H1 (cell line): ENCODE measurements at regions not wholly inside any gene's neighbourhood (a gene's known extent, or its start where the extent isn't known, plus 50 kb on each side); places are given as distances from the start of the nearest gene placed in this dataset.
A peak's percentile ranks its signal among the peaks of the same experiment; 100 is the strongest.

Experiments
- CTCF ChIA-PET: fragments of 300-600 bp; sonication (Branson Sonifier 250); formaldehyde crosslinking; loops from one replicate; lab custom pipeline; 2021; ENCODE audit not compliant: partially characterized antibody; lab: Charles Lee
- POLR2A ChIA-PET: fragments of 300-600 bp; sonication (Branson Sonifier 250); formaldehyde crosslinking; loops from one replicate; lab custom pipeline; 2021; ENCODE audit warnings: inconsistent platforms; ENCODE audit not compliant: partially characterized antibody; lab: Charles Lee
- DNase-seq, 2 experiments: peaks; one replicate each; pipeline versions ENCODE4 v3.0.0 to v3.0.0-alpha.2; 2010 to 2022; ENCODE audit warnings: low spot score in 2 of 2, low read depth in 1 of 2, mixed read lengths in 1 of 2
- FAIRE-seq: peaks from 2 replicates; lab custom pipeline; 2011; peaks lifted over from hg19 to GRCh38; lab: Jason Lieb, UNC
- H2AFZ ChIP-seq: 2 replicates; pipeline ENCODE4 v1.8.1; 2012; ENCODE audit warnings: low read length, inconsistent platforms
- H2AK5ac ChIP-seq: 2 replicates; pipeline ENCODE4 v1.6.1; 2013; ENCODE audit warnings: low read depth, low read length
- H2BK120ac ChIP-seq: replicated peaks from 2 replicates; pipeline ENCODE3; 2013; ENCODE audit warnings: low read depth, low read length, inconsistent platforms
- H2BK12ac ChIP-seq: 2 replicates; pipeline ENCODE4 v1.6.1; 2013; ENCODE audit warnings: low read depth, low read length
- H2BK15ac ChIP-seq: 2 replicates; pipeline ENCODE4 v1.6.1; 2013; ENCODE audit warnings: low read length
- H2BK20ac ChIP-seq: 2 replicates; pipeline ENCODE4 v1.6.1; 2013; ENCODE audit warnings: low read length
- H2BK5ac ChIP-seq: 2 replicates; pipeline ENCODE4 v1.6.1; 2013; ENCODE audit warnings: low read depth, low read length
- H3K14ac ChIP-seq: 2 replicates; pipeline ENCODE4 v1.6.1; 2013; ENCODE audit warnings: inconsistent platforms; ENCODE audit not compliant: insufficient read length
- H3K18ac ChIP-seq: 2 replicates; pipeline ENCODE4 v1.6.1; 2013; ENCODE audit warnings: low read length; ENCODE audit errors: extremely low read depth
- H3K23ac ChIP-seq: 2 replicates; pipeline ENCODE4 v1.6.1; 2013; ENCODE audit warnings: inconsistent platforms; ENCODE audit not compliant: insufficient read length
- H3K23me2 ChIP-seq: 2 replicates; pipeline ENCODE4 v1.6.1; 2013; ENCODE audit warnings: low read depth, low read length
- H3K27ac ChIP-seq: 2 replicates; pipeline ENCODE4 v1.6.1; 2011; ENCODE audit warnings: low read depth, low read length, inconsistent platforms
- H3K27me3 ChIP-seq, 4 experiments: replicated peaks in 1 of 4; 1 replicate in 1 of 4; 2 replicates in 3 of 4; pipeline versions ENCODE4 v1.6.1 to v1.8.1; 2011 to 2013; ENCODE audit warnings: low read length in 3 of 4, mild to moderate bottlenecking in 3 of 4, inconsistent platforms in 2 of 4, mixed read lengths in 2 of 4, moderate library complexity in 1 of 4; ENCODE audit not compliant: control insufficient read depth in 3 of 4, insufficient read depth in 3 of 4; ENCODE audit errors: extremely low read depth in 1 of 4
- H3K36me3 ChIP-seq, 4 experiments: 2 replicates each; pipeline versions ENCODE4 v1.6.1 to v1.8.1; 2011 to 2013; ENCODE audit warnings: mild to moderate bottlenecking in 4 of 4, low read length in 3 of 4, moderate library complexity in 2 of 4, control low read depth in 1 of 4, inconsistent platforms in 1 of 4; ENCODE audit not compliant: insufficient read depth in 4 of 4, control insufficient read depth in 2 of 4
- H3K4ac ChIP-seq: replicated peaks from 2 replicates; pipeline ENCODE3; 2013; ENCODE audit warnings: low read length, low read depth, mixed read lengths, inconsistent platforms; ENCODE audit not compliant: insufficient read length
- H3K4me1 ChIP-seq, 4 experiments: replicated peaks in 1 of 4; 1 replicate in 1 of 4; 2 replicates in 3 of 4; pipeline versions ENCODE4 v1.6.1 to v1.8.1; 2011 to 2013; ENCODE audit warnings: low read length in 3 of 4, inconsistent platforms in 2 of 4, mixed read lengths in 1 of 4; ENCODE audit not compliant: insufficient read depth in 4 of 4, control insufficient read depth in 3 of 4
- H3K4me2 ChIP-seq, 2 experiments: 2 replicates each; pipeline versions ENCODE4 v1.6.1 to v1.8.1; 2011 to 2013; ENCODE audit warnings: low read depth in 2 of 2, low read length in 2 of 2, control low read depth in 1 of 2, inconsistent platforms in 1 of 2, mild to moderate bottlenecking in 1 of 2; ENCODE audit not compliant: insufficient read depth in 1 of 2
- H3K4me3 ChIP-seq, 4 experiments: fragments of 200-600, 300-600 bp in 1 of 4; sonication (generic), shearing (Covaris generic), sonication (Bioruptor Twin) in 1 of 4; 2 replicates each; pipeline versions ENCODE4 v1.5.1 to v1.8.1; 2011 to 2016; ENCODE audit warnings: low read length in 4 of 4, low read depth in 3 of 4, control low read depth in 2 of 4, inconsistent platforms in 2 of 4, mild to moderate bottlenecking in 2 of 4, mixed read lengths in 1 of 4, moderate library complexity in 1 of 4; ENCODE audit not compliant: insufficient read depth in 2 of 4; ENCODE audit errors: extremely low read depth in 1 of 4
- H3K56ac ChIP-seq: replicated peaks from 2 replicates; pipeline ENCODE3; 2013; ENCODE audit warnings: low read depth, mild to moderate bottlenecking, mixed read lengths, low read length, inconsistent platforms; ENCODE audit not compliant: insufficient read length
- H3K79me1 ChIP-seq: 2 replicates; pipeline ENCODE4 v1.6.1; 2013; ENCODE audit warnings: low read depth, low read length, control low read depth
- H3K79me2 ChIP-seq, 2 experiments: 2 replicates each; pipeline versions ENCODE4 v1.6.1 to v1.8.1; 2012 to 2013; ENCODE audit warnings: low read length in 2 of 2, mild to moderate bottlenecking in 2 of 2, inconsistent platforms in 1 of 2; ENCODE audit not compliant: insufficient read depth in 2 of 2, control insufficient read depth in 1 of 2
- H3K9ac ChIP-seq, 4 experiments: replicated peaks in 1 of 4; 1 replicate in 1 of 4; 2 replicates in 3 of 4; pipeline versions ENCODE4 v1.6.1 to v1.8.1; 2011 to 2013; ENCODE audit warnings: low read depth in 3 of 4, low read length in 3 of 4, control low read depth in 2 of 4, mild to moderate bottlenecking in 2 of 4, moderate library complexity in 2 of 4, inconsistent platforms in 1 of 4; ENCODE audit errors: extremely low read depth in 1 of 4
- H3K9me3 ChIP-seq, 2 experiments: 2 replicates each; pipeline versions ENCODE4 v1.6.1 to v1.8.1; 2012 to 2013; ENCODE audit warnings: mild to moderate bottlenecking in 2 of 2, moderate library complexity in 2 of 2, control low read depth in 1 of 2, inconsistent platforms in 1 of 2, low read depth in 1 of 2, low read length in 1 of 2, mixed read lengths in 1 of 2; ENCODE audit not compliant: insufficient read depth in 2 of 2
- H4K20me1 ChIP-seq, 2 experiments: replicated peaks in 1 of 2; 2 replicates each; pipeline versions ENCODE3 to v1.8.1; 2011 to 2013; ENCODE audit warnings: inconsistent platforms in 2 of 2, low read length in 2 of 2, mild to moderate bottlenecking in 1 of 2; ENCODE audit not compliant: insufficient read depth in 2 of 2, control insufficient read depth in 1 of 2
- H4K5ac ChIP-seq: 2 replicates; pipeline ENCODE4 v1.6.1; 2013; ENCODE audit warnings: low read length, low read depth, mixed read lengths, inconsistent platforms; ENCODE audit not compliant: insufficient read length
- H4K8ac ChIP-seq: 2 replicates; pipeline ENCODE4 v1.8.0; 2013; ENCODE audit warnings: mild to moderate bottlenecking, moderate library complexity, low read length, inconsistent platforms; ENCODE audit not compliant: insufficient read depth; ENCODE audit errors: extremely low read depth
- H4K91ac ChIP-seq: replicated peaks from 2 replicates; pipeline ENCODE3; 2013; ENCODE audit warnings: low read length, mixed read lengths, inconsistent platforms; ENCODE audit not compliant: insufficient read length
- CBX5 ChIP-seq: fragments of 300-800, 300-1000 bp; sonication (generic); IDR thresholded peaks from 2 replicates; pipeline ENCODE4 v1.7.1; 2016; ENCODE audit warnings: antibody characterized with exemption, low read length, low read depth
- CEBPB ChIP-seq: IDR thresholded peaks from 2 replicates; pipeline ENCODE4 v1.6.1; 2012; ENCODE audit warnings: low read depth, low read length
- GABPA ChIP-seq: IDR thresholded peaks from 2 replicates; pipeline ENCODE4 v1.6.1; 2011; ENCODE audit warnings: mild to moderate bottlenecking, low read length, moderate library complexity, borderline replicate concordance; ENCODE audit not compliant: insufficient read depth
- JUND ChIP-seq: IDR thresholded peaks from 2 replicates; pipeline ENCODE4 v1.6.1; 2011; ENCODE audit warnings: mild to moderate bottlenecking, improper control_type of control experiment, low read length
- POLR2A ChIP-seq, 2 experiments: IDR thresholded peaks; 1 replicate in 1 of 2; 2 replicates in 1 of 2; pipeline ENCODE4 v1.6.1; 2011; ENCODE audit warnings: low read depth in 2 of 2, low read length in 2 of 2, mild to moderate bottlenecking in 2 of 2; ENCODE audit errors: control extremely low read depth in 1 of 2
- POLR2AphosphoS5 ChIP-seq: IDR thresholded peaks from 2 replicates; pipeline ENCODE4 v1.6.1; 2011; ENCODE audit warnings: low read depth, low read length
- RAD21 ChIP-seq, 2 experiments: IDR thresholded peaks in 1 of 2; conservative IDR thresholded peaks in 1 of 2; 2 replicates each; pipeline ENCODE4 v1.6.1; 2011; ENCODE audit warnings: low read depth in 2 of 2, low read length in 2 of 2, improper control_type of control experiment in 1 of 2, inconsistent platforms in 1 of 2, mild to moderate bottlenecking in 1 of 2, moderate library complexity in 1 of 2
- SAP30 ChIP-seq: fragments of 300-600 bp; sonication (generic); IDR thresholded peaks from 2 replicates; pipeline ENCODE4 v1.7.1; 2012; ENCODE audit warnings: low read length, moderate library complexity, mild to moderate bottlenecking, inconsistent platforms; ENCODE audit not compliant: insufficient read depth, insufficient replicate concordance
- SP2 ChIP-seq: IDR thresholded peaks from 2 replicates; pipeline ENCODE4 v1.6.1; 2012; ENCODE audit warnings: mild to moderate bottlenecking, low read length, inconsistent platforms
- SRF ChIP-seq: IDR thresholded peaks from 2 replicates; pipeline ENCODE4 v1.6.1; 2011; ENCODE audit warnings: mild to moderate bottlenecking, low read depth, low read length, moderate library complexity
- WGBS, 2 experiments: shearing (Covaris generic) in 1 of 2; methylation state at CpG; one replicate each; pipeline versions ENCODE4 v1.1.6 to v1.1.7; 2013 to 2015; ENCODE audit warnings: low lambda C conversion rate in 2 of 2, mixed read lengths in 2 of 2, inconsistent platforms in 1 of 2, low coverage in 1 of 2, missing lambda C conversion rate in 1 of 2; ENCODE audit not compliant: insufficient replicate concordance in 2 of 2, insufficient coverage in 1 of 2, insufficient read length in 1 of 2; ENCODE audit errors: extremely low coverage in 1 of 2, missing lambda C conversion rate in 1 of 2; 5-methylcytosine and 5-hydroxymethylcytosine counted together
- TF ChIP-seq, protein P1 (sequence below): IDR thresholded peaks from 2 replicates; pipeline ENCODE4 v1.6.1; 2012; ENCODE audit warnings: inconsistent platforms
- TF ChIP-seq, protein P2 (sequence below): IDR thresholded peaks from 2 replicates; pipeline ENCODE4 v1.6.1; 2012; ENCODE audit warnings: inconsistent platforms

GRCh38 chr6:27149150-27149549 is 98.4 kb upstream of the PRSS16 start:
- H3K9me3 ChIP-seq, result no peaks in the 10 kb centered on the region
- no peak for DNase-seq
- no peak overlapping the region for H4K5ac ChIP-seq
- no peak overlapping the region for H3K14ac ChIP-seq
- no peak overlapping the region for H2BK15ac ChIP-seq
- H4K91ac ChIP-seq, result no peak overlapping the region
- H3K27me3 ChIP-seq, result no peaks in the 10 kb centered on the region
- H2BK120ac ChIP-seq, result no peak overlapping the region
- H3K79me1 ChIP-seq, result no peaks in the 10 kb centered on the region
- H3K4me3 ChIP-seq, result no peak overlapping the region; a peak in 1 of 8 replicates
- no peak overlapping the region for H3K18ac ChIP-seq
- no peak overlapping the region for H3K23ac ChIP-seq
- H2BK5ac ChIP-seq, result 0 out of 2 replicates have a peak overlapping the region, but pooled peaks have one; percentile 27
- H3K79me2 ChIP-seq, result peaks cover 0 to 17% of the 10 kb centered on the region in 2 experiments; a peak in 2 of 4 replicates
- no peaks in the 10 kb centered on the region for H3K36me3 ChIP-seq
- H2AK5ac ChIP-seq, result no peak overlapping the region
- FAIRE-seq, result no peak
- no peak overlapping the region for H3K4ac ChIP-seq
- no peak overlapping the region for H2AFZ ChIP-seq
- ChIA-PET POLR2A (interaction anchor here (0.7 to 21.6 kb wide), 16 partner anchors 10 to 1116 kb away, joined by 3 to 824 read pairs (median 6); a partner anchor contains a TSS), CTCF (interaction anchor here (0.5 to 2.8 kb wide), 9 partner anchors 12 to 647 kb away, joined by 3 to 11 read pairs (median 3); no protein-coding TSS in a partner anchor)
- H3K4me1 ChIP-seq, result peaks cover 0 to 11% (median 1%) of the 10 kb centered on the region in 4 experiments; a peak in 4 of 7 replicates
- H3K56ac ChIP-seq, result no peak overlapping the region
- H3K4me2 ChIP-seq, result peak overlapping the region; percentile 11 to 31; a peak in 1 of 4 replicates
- no peak overlapping the region for H2BK20ac ChIP-seq
- no peak overlapping the region for H3K9ac ChIP-seq
- no peak overlapping the region for H3K27ac ChIP-seq
- no peak for TF ChIP-seq GABPA
- TF ChIP-seq, protein P1, sequence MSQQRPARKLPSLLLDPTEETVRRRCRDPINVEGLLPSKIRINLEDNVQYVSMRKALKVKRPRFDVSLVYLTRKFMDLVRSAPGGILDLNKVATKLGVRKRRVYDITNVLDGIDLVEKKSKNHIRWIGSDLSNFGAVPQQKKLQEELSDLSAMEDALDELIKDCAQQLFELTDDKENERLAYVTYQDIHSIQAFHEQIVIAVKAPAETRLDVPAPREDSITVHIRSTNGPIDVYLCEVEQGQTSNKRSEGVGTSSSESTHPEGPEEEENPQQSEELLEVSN, result no peak
- TF ChIP-seq SRF, result no peak
- peak; percentile 63 for TF ChIP-seq POLR2AphosphoS5
- TF ChIP-seq CEBPB, result no peak
- TF ChIP-seq CBX5, result no peak
- no peak for TF ChIP-seq JUND
- peak in 1 of 2 experiments; percentile 59; a peak in 2 of 3 replicates for TF ChIP-seq POLR2A (IDR thresholded peaks at IDR 0.05; ENCODE audit: control extremely low read depth in 1 of 2, low read depth in 2 of 2, low read length in 2 of 2)
- TF ChIP-seq SP2, result no peak
- TF ChIP-seq, protein P2, sequence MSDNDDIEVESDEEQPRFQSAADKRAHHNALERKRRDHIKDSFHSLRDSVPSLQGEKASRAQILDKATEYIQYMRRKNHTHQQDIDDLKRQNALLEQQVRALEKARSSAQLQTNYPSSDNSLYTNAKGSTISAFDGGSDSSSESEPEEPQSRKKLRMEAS, result no peak
- no peak for TF ChIP-seq SAP30
- TF ChIP-seq RAD21 (IDR thresholded peaks at IDR 0.05 in 1 of 2, conservative IDR thresholded peaks at IDR 0.05 in 1 of 2; ENCODE audit: low read depth in 2 of 2, low read length in 2 of 2), result no peak
- TF ChIP-seq, all 59 proteins: peak for 2
- 33% methylated on average over 1 of the region's 1 CpG; no CpG with 5 or more reads in 1 of the 2 experiments for WGBS, 2 experiments
- Histone ChIP-seq H4K8ac (no peak overlapping the region), H2BK12ac (peak overlapping the region; percentile 51; the same call in 1 of the 2 replicates), H4K20me1 (no peaks in the 10 kb centered on the region), H3K23me2 (peaks cover 7% of the 10 kb centered on the region)
